NCI-H1105 treated with DMSO at 0.1 percent for 48 hours (cell line): ENCODE measurements at regions not wholly inside any gene's neighbourhood (a gene's known extent, or its start where the extent isn't known, plus 50 kb on each side); places are given as distances from the start of the nearest gene placed in this dataset.
A peak's percentile ranks its signal among the peaks of the same experiment; 100 is the strongest.
"Not testable (repeated sequence)": the region's sequence is repeated elsewhere in the genome, so short reads cannot be mapped to it uniquely, and the experiment has no call there.

ENCODE experiments used
- DNase-seq: peaks from one replicate; lab custom pipeline; 2025; lab: John Stamatoyannopoulos, UW

GRCh38 chr6:112651239-112651638 lies 304.1 kb downstream of the RFPL4B start:
- DNase-seq = no peak

GRCh38 chr6:112659912-112660311 lies 312.8 kb downstream of the RFPL4B start:
- DNase-seq = no peak

- no peak for DNase-seq
These were observed 313.5 kb downstream of the RFPL4B start for GRCh38 chr6:112660626-112661025.

GRCh38 chr6:112663698-112664097 lies 316.6 kb downstream of the RFPL4B start:
- DNase-seq = no peak

DNA sequence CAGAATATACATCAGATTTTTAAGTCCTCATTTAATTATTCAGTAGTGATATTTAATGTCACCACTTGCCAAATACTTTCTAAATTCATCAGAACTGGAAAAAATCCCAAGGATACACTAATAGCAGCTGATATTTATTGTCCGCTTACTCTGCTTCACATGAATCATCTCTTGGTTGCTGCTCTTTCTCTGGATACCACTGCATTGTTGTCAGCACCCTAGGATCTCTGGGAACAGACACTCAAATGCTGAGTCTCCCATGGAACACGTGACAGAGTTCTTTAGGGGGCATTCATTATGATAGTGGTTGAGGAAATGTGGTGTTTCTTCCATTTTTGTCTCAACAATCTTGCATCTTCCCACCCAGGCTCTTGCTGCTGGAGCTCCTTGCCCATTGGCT lies 318.0 kb downstream of the RFPL4B start:
- no peak for DNase-seq

GRCh38 chr6:112665815-112666214 lies 318.7 kb downstream of the RFPL4B start:
- DNase-seq = no peak

- no peak for DNase-seq
These were observed 320.3 kb downstream of the RFPL4B start for GRCh38 chr6:112667427-112667826.

- DNase-seq = no peak
These were observed 333.0 kb downstream of the RFPL4B start for GRCh38 chr6:112680091-112680490.

DNA sequence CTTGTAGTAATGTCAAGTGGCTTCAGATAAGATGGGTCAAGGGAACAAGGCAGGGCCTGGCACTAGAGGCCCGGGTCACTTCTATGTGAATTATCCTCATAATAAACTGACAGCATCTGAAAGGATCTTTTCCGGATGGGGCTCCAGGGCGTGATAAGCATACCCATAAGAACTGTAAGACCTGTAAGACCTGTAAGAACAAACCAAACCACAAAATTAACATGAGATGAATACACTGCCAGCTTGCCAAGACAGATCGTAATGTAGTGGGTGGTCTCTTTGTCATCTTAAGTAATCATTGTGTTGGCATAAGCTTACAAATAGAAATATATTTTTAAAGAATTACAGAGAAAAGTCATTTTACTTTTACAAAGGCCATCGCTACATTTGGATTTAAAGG lies 334.9 kb downstream of the RFPL4B start:
- DNase-seq = no peak

GRCh38 chr6:112683106-112683505 lies 336.0 kb downstream of the RFPL4B start:
- DNase-seq = no peak

GRCh38 chr6:112683926-112684325 lies 336.8 kb downstream of the RFPL4B start:
- DNase-seq = no peak

GRCh38 chr6:112685521-112686220 lies 338.5 kb downstream of the RFPL4B start:
- DNase-seq = not testable (repeated sequence)

- not testable (repeated sequence) for DNase-seq
These were observed 341.5 kb downstream of the RFPL4B start for GRCh38 chr6:112688487-112689165.

- not testable (repeated sequence) for DNase-seq
These were observed 342.2 kb downstream of the RFPL4B start for GRCh38 chr6:112689183-112689858.

GRCh38 chr6:112690497-112691202 lies 343.5 kb downstream of the RFPL4B start:
- DNase-seq = peak; percentile 98

DNA sequence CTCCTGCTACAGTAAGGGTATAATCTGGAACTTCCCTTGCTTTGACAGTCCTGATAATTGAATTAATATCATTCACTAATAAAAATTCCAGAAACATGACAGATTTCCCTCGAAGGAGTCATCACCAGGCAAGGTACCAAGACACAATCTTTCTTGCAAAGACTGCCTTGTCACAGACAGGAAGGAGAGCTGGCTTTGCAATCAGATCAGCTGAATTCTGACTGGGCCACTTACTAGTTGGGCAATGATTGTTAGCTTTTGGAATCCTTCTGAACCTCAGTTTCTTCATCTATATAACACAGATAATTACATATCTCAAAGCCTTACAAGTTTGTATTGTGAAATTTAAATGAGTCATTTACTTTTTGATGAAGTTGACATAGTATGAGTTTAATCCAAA lies 344.2 kb downstream of the RFPL4B start:
- DNase-seq = no peak

- peak; percentile 84 for DNase-seq
These were observed 347.9 kb downstream of the RFPL4B start for GRCh38 chr6:112695001-112695400.

GRCh38 chr6:112697265-112697664 lies 350.1 kb downstream of the RFPL4B start:
- no peak for DNase-seq

DNA sequence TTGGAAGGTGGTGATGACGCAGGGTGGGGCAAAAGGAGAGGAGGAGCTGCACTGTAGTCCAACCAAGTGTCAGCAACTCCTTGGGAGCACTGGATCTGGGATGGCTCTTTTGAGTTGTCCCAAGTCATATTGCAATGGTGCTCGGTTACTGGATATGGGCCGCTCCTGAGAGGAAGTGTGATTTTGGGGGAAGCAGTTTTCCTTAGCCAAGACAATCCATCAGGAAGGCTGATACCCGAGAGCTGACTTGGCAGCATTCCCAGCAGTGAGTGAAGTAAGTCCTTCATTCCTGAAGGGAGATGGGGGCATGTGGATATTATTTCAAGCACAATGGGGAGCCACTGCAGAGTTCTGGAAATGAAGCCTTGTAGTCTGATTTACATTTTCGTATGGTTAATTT lies 354.1 kb downstream of the RFPL4B start:
- DNase-seq = peak; percentile 75

DNA sequence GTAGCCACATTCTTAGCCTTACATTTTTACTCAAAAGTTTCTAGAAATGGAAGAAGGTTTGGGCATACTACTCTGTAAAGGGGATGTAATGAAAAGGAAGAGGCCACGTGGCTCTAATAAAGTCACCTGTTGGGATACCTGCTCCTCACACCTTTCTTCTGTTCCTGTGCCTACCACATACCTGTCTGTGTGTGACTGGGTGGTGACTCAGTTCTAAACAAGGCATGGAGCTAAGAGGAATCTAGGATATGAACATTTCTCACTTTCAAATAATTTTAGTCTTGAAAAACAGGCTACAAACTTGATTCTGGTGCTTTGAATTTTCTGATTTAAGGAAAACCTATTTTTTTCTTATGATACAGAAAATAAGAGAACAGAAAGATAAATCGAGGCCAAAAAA lies 363.6 kb downstream of the RFPL4B start:
- no peak for DNase-seq

- no peak for DNase-seq
These were observed 366.3 kb downstream of the RFPL4B start for GRCh38 chr6:112713402-112713801.

- DNase-seq = no peak
These were observed 370.3 kb downstream of the RFPL4B start for GRCh38 chr6:112717401-112717800.

DNA sequence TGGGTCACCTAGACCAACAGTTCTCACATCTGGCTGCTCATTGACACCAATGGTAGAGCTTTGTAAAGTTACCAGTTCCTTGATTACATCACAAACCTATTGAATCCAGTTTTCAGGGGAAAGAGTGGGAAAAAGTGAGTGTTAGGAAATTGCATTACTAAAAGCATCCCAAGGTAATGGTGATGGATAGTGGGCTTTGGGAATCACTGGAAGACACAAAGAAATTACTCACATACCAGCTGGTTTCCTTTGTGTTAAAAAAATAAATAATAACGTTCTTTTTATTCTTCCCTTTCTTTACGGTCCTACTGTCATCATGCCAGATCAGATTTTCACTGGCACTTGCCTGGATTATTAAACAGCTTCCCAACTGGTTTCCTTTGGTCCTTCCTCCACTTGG lies 370.7 kb downstream of the RFPL4B start:
- DNase-seq = no peak
